Choroid plexus epithelial cell (primary cell): ENCODE measurements at regions not wholly inside any gene's neighbourhood (a gene's known extent, or its start where the extent isn't known, plus 50 kb on each side); places are given as distances from the start of the nearest gene placed in this dataset.

Experiments
- DNase-seq: peaks from one replicate; pipeline ENCODE4 v3.0.0-alpha.2; 2010; ENCODE audit warnings: low read depth
- H3K4me3 ChIP-seq: 2 replicates; pipeline ENCODE4 v1.5.1; 2011; ENCODE audit warnings: low read depth, mild to moderate bottlenecking, control low read depth, low read length, moderate library complexity
- TF ChIP-seq, protein P1 (sequence below): conservative IDR thresholded peaks from 2 replicates; pipeline ENCODE4 v1.5.1; 2011; ENCODE audit warnings: low read depth, mild to moderate bottlenecking, control low read depth, inconsistent platforms, low read length, moderate library complexity

DNA sequence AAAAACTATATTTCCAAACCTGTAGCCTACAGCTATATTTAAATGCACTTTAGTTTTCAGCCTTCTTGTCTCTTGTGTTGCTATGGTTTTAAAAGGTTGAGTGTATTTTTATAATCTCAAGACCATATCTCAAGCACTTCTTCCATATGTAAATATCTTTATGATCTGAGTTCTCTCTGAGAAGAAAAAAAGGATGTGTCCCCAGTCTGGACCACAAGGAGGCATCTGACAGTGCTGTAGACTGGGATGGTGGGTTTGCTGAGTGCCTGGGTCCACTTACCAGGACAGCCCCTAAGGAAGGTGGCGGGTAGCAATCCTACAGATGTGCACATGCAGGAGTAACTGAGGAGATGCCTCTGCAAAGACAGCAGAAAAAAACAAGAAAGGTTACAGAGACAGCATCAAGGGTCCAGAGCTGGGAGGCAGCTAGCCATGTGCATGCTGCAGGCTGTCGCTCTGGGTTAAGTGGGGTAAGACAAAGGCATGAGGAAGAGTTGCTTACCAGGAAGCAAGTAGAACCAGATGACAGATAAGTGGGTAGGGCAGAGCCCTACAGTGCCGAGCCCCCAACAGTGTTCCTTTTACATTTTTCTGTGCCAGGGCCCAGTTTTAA, 70.6 kb upstream of the SNRK start:
- H3K4me3 ChIP-seq = no peak overlapping the region
- TF ChIP-seq, protein P1, sequence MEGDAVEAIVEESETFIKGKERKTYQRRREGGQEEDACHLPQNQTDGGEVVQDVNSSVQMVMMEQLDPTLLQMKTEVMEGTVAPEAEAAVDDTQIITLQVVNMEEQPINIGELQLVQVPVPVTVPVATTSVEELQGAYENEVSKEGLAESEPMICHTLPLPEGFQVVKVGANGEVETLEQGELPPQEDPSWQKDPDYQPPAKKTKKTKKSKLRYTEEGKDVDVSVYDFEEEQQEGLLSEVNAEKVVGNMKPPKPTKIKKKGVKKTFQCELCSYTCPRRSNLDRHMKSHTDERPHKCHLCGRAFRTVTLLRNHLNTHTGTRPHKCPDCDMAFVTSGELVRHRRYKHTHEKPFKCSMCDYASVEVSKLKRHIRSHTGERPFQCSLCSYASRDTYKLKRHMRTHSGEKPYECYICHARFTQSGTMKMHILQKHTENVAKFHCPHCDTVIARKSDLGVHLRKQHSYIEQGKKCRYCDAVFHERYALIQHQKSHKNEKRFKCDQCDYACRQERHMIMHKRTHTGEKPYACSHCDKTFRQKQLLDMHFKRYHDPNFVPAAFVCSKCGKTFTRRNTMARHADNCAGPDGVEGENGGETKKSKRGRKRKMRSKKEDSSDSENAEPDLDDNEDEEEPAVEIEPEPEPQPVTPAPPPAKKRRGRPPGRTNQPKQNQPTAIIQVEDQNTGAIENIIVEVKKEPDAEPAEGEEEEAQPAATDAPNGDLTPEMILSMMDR = peak; percentile 34
- no peak for DNase-seq

GRCh38 chr3:43215138-43215537, 71.2 kb upstream of the SNRK start:
- DNase-seq = no peak
- H3K4me3 ChIP-seq = no peak overlapping the region
- TF ChIP-seq, protein P1 = no peak

- no peak overlapping the region for H3K4me3 ChIP-seq
- peak; percentile 41 for DNase-seq
- TF ChIP-seq, protein P1 = no peak
Measured at GRCh38 chr3:43214616-43215015, 71.7 kb upstream of the SNRK start.

- no peak for DNase-seq
- TF ChIP-seq, protein P1 = no peak
- no peak overlapping the region for H3K4me3 ChIP-seq
Measured at GRCh38 chr3:43213631-43214030, 72.7 kb upstream of the SNRK start.

- TF ChIP-seq, protein P1 = no peak
- no peak overlapping the region for H3K4me3 ChIP-seq
- DNase-seq = no peak
Measured at GRCh38 chr3:43212914-43213611, 73.3 kb upstream of the SNRK start.

GRCh38 chr3:43211681-43212080, 74.7 kb upstream of the SNRK start:
- no peak for DNase-seq
- H3K4me3 ChIP-seq = no peak overlapping the region
- TF ChIP-seq, protein P1 = no peak
